ENCODE measurements at regions not wholly inside any gene's neighbourhood (a gene's known extent, or its start where the extent isn't known, plus 50 kb on each side); places are given as distances from the start of the nearest gene placed in this dataset.

GRCh38 chr13:107413005-107413404, 802.3 kb downstream of the LIG4 start:
- ChIA-PET CTCF (no interaction called here), POLR2A (no interaction called here)
- no peak for DNase-seq
- Histone ChIP-seq H3K4me1 (ENCODE audit: insufficient read depth, low read length) (no peaks in the 10 kb centered on the region), H3K27me3 (ENCODE audit: control insufficient read depth in 1 of 2, insufficient read depth in 2 of 2, low read length in 2 of 2) (no peaks in the 10 kb centered on the region), H3K4me3 (ENCODE audit: low read length) (no peak overlapping the region), H3K27ac (ENCODE audit: low read depth in 1 of 2, low read length in 2 of 2) (no peak overlapping the region), H3K36me3 (ENCODE audit: insufficient read depth, low read length) (no peaks in the 10 kb centered on the region), H3K9me3 (ENCODE audit: control insufficient read depth in 1 of 2, insufficient read depth in 1 of 2, low read length in 2 of 2) (peaks cover 0 to 3% of the 10 kb centered on the region in 2 experiments)
- Mint-ChIP-seq H3K27ac (no peak overlapping the region), H3K4me1 (ENCODE audit: low read depth) (no peaks in the 10 kb centered on the region), H3K36me3 (ENCODE audit: low read depth) (no peaks in the 10 kb centered on the region), H3K9me3 (peaks cover 5% of the 10 kb centered on the region), H3K27me3 (no peaks in the 10 kb centered on the region), H3K4me3 (no peak overlapping the region)
- ATAC-seq (ENCODE audit: poor library complexity): no peak
- intact Hi-C loops (cut with DNase I, micrococcal nuclease): no loop called here
- no peak for TF ChIP-seq CTCF (IDR thresholded peaks at IDR 0.05)

- no peaks in the 10 kb centered on the region for H3K36me3 Mint-ChIP-seq (ENCODE audit: low read depth)
- Histone ChIP-seq H3K4me3 (ENCODE audit: low read length) (no peak overlapping the region), H3K36me3 (ENCODE audit: insufficient read depth, low read length) (no peaks in the 10 kb centered on the region), H3K27me3 (ENCODE audit: control insufficient read depth in 1 of 2, insufficient read depth in 2 of 2, low read length in 2 of 2) (no peaks in the 10 kb centered on the region), H3K9me3 (ENCODE audit: control insufficient read depth in 1 of 2, insufficient read depth in 1 of 2, low read length in 2 of 2) (no peaks in the 10 kb centered on the region), H3K4me1 (ENCODE audit: insufficient read depth, low read length) (no peaks in the 10 kb centered on the region), H3K27ac (ENCODE audit: low read depth in 1 of 2, low read length in 2 of 2) (no peak overlapping the region)
- no peak overlapping the region for H3K4me3 Mint-ChIP-seq
- intact Hi-C loops (cut with DNase I, micrococcal nuclease): no loop called here
- no peaks in the 10 kb centered on the region for H3K9me3 Mint-ChIP-seq
- DNase-seq: no peak
- CTCF ChIA-PET: no interaction called here
- ATAC-seq (ENCODE audit: poor library complexity): no peak
- no peaks in the 10 kb centered on the region for H3K27me3 Mint-ChIP-seq
- POLR2A ChIA-PET: no interaction called here
- H3K4me1 Mint-ChIP-seq (ENCODE audit: low read depth): no peaks in the 10 kb centered on the region
- no peak for TF ChIP-seq CTCF (IDR thresholded peaks at IDR 0.05)
- no peak overlapping the region for H3K27ac Mint-ChIP-seq
Measured at GRCh38 chr13:107407074-107407473, 808.3 kb downstream of the LIG4 start.

GRCh38 chr13:107395927-107396662, 819.2 kb downstream of the LIG4 start:
- Histone ChIP-seq H3K27me3 (ENCODE audit: control insufficient read depth in 1 of 2, insufficient read depth in 2 of 2, low read length in 2 of 2) (no peaks in the 10 kb centered on the region), H3K9me3 (ENCODE audit: control insufficient read depth in 1 of 2, insufficient read depth in 1 of 2, low read length in 2 of 2) (peaks cover 0 to 3% of the 10 kb centered on the region in 2 experiments), H3K4me1 (ENCODE audit: insufficient read depth, low read length) (no peaks in the 10 kb centered on the region), H3K36me3 (ENCODE audit: insufficient read depth, low read length) (no peaks in the 10 kb centered on the region), H3K27ac (ENCODE audit: low read depth in 1 of 2, low read length in 2 of 2) (no peak overlapping the region), H3K4me3 (ENCODE audit: low read length) (no peak overlapping the region)
- H3K27ac Mint-ChIP-seq: no peak overlapping the region
- TF ChIP-seq CTCF (IDR thresholded peaks at IDR 0.05): no peak
- no peak for DNase-seq
- intact Hi-C loops (cut with DNase I, micrococcal nuclease): no loop called here
- no peak overlapping the region for H3K4me3 Mint-ChIP-seq
- POLR2A ChIA-PET: no interaction called here
- no peaks in the 10 kb centered on the region for H3K27me3 Mint-ChIP-seq
- H3K4me1 Mint-ChIP-seq (ENCODE audit: low read depth): no peaks in the 10 kb centered on the region
- no peaks in the 10 kb centered on the region for H3K9me3 Mint-ChIP-seq
- ATAC-seq (ENCODE audit: poor library complexity): no peak
- H3K36me3 Mint-ChIP-seq (ENCODE audit: low read depth): no peaks in the 10 kb centered on the region
- CTCF ChIA-PET: no interaction called here

Data from CD4-positive, alpha-beta T cell (primary cell).